ENCODE measurements at regions not wholly inside any gene's neighbourhood (a gene's known extent, or its start where the extent isn't known, plus 50 kb on each side); places are given as distances from the start of the nearest gene placed in this dataset.

DNA sequence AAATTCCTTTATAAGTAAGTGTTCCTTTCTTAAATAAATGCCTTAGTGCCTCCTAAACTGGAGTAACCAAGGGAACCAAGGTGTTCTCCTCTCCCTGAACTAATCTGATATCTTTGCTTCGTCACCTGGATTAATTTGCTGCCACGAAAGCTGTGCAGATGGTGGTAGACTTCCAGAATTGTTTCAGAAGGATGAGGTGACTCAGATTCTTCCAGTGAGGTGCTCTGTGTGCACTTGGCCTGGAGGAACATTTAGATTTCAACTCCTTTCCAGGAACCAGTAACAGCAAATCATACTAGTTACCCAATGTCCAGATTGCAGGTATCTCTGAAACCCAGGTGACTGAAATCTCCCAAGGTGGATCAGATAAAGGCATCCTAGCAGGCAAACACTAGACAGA is 181.9 kb downstream of the FAT3 start:
- H3K9me3 Mint-ChIP-seq, result peaks cover 14% of the 10 kb centered on the region
- H3K4me1 Mint-ChIP-seq, result peaks cover 64% of the 10 kb centered on the region
- no peaks in the 10 kb centered on the region for H3K27me3 ChIP-seq (ENCODE audit: insufficient read depth)
- no peaks in the 10 kb centered on the region for H4K20me1 ChIP-seq (replicated peaks; ENCODE audit: insufficient read depth)
- no peaks in the 10 kb centered on the region for H3K9me2 ChIP-seq (ENCODE audit: insufficient read depth)
- H3K4me3 ChIP-seq, result peak overlapping the region; percentile 24; the same call in 1 of the 2 replicates
- peaks cover 41% of the 10 kb centered on the region for H3K36me3 Mint-ChIP-seq (ENCODE audit: low read depth)
- H3K4me2 ChIP-seq, result peak overlapping the region; percentile 66
- H2AFZ ChIP-seq, result no peak overlapping the region
- H3K27ac ChIP-seq (ENCODE audit: low read depth), result peak overlapping the region; percentile 64
- H3F3A ChIP-seq (replicated peaks; ENCODE audit: low read depth), result no peaks in the 10 kb centered on the region
- peak overlapping the region; percentile 69 for H3K27ac Mint-ChIP-seq
- no peak for ATAC-seq
- no peak for DNase-seq (ENCODE audit: low spot score)
- H3K36me3 ChIP-seq (ENCODE audit: insufficient read depth), result no peaks in the 10 kb centered on the region; the same call in 1 of the 2 replicates
- H3K4me1 ChIP-seq (ENCODE audit: insufficient read depth), result peaks cover 58% of the 10 kb centered on the region
- peak overlapping the region; percentile 0; the same call in 1 of the 3 replicates for H3K4me3 Mint-ChIP-seq
- H3K27me3 Mint-ChIP-seq (ENCODE audit: insufficient read depth, low read depth, poor library complexity), result peaks cover 3% of the 10 kb centered on the region
- H3K79me2 ChIP-seq (replicated peaks; ENCODE audit: insufficient read depth), result peaks cover 84% of the 10 kb centered on the region
- TF ChIP-seq ZNF114 (CRISPR knock-in tag; IDR thresholded peaks at IDR 0.05) (no peak), ETS1 (IDR thresholded peaks at IDR 0.05) (no peak), POLR2AphosphoS5 (IDR thresholded peaks at IDR 0.05; ENCODE audit: low read depth) (no peak), NANOG (IDR thresholded peaks at IDR 0.05; ENCODE audit: borderline replicate concordance) (no peak), ZNF331 (CRISPR knock-in tag; IDR thresholded peaks at IDR 0.05; ENCODE audit: low read depth) (no peak), EZH2phosphoT487 (IDR thresholded peaks at IDR 0.05; ENCODE audit: unreplicated experiment) (no peak), CREB1 (CRISPR knock-in tag; IDR thresholded peaks at IDR 0.05; ENCODE audit: low read depth) (no peak), JUNB (IDR thresholded peaks at IDR 0.05; ENCODE audit: unreplicated experiment) (no peak), STAT1 (IDR thresholded peaks at IDR 0.05; ENCODE audit: unreplicated experiment) (no peak), ZNF462 (CRISPR knock-in tag; IDR thresholded peaks at IDR 0.05) (no peak), EZH2 (IDR thresholded peaks at IDR 0.05; ENCODE audit: low read depth, unreplicated experiment) (no peak), CTCF (conservative IDR thresholded peaks at IDR 0.05; ENCODE audit: low read depth in 2 of 2) (no peak)
- TF ChIP-seq, protein P1, sequence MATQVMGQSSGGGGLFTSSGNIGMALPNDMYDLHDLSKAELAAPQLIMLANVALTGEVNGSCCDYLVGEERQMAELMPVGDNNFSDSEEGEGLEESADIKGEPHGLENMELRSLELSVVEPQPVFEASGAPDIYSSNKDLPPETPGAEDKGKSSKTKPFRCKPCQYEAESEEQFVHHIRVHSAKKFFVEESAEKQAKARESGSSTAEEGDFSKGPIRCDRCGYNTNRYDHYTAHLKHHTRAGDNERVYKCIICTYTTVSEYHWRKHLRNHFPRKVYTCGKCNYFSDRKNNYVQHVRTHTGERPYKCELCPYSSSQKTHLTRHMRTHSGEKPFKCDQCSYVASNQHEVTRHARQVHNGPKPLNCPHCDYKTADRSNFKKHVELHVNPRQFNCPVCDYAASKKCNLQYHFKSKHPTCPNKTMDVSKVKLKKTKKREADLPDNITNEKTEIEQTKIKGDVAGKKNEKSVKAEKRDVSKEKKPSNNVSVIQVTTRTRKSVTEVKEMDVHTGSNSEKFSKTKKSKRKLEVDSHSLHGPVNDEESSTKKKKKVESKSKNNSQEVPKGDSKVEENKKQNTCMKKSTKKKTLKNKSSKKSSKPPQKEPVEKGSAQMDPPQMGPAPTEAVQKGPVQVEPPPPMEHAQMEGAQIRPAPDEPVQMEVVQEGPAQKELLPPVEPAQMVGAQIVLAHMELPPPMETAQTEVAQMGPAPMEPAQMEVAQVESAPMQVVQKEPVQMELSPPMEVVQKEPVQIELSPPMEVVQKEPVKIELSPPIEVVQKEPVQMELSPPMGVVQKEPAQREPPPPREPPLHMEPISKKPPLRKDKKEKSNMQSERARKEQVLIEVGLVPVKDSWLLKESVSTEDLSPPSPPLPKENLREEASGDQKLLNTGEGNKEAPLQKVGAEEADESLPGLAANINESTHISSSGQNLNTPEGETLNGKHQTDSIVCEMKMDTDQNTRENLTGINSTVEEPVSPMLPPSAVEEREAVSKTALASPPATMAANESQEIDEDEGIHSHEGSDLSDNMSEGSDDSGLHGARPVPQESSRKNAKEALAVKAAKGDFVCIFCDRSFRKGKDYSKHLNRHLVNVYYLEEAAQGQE (IDR thresholded peaks at IDR 0.05; ENCODE audit: unreplicated experiment), result no peak

All from GM23338 (cell line).